LNCAP (cell line): ENCODE measurements at regions not wholly inside any gene's neighbourhood (a gene's known extent, or its start where the extent isn't known, plus 50 kb on each side); places are given as distances from the start of the nearest gene placed in this dataset.

ENCODE experiments used
- TF ChIP-seq, protein P1 (sequence below): fragments of 450-650 bp; IDR thresholded peaks from 2 replicates; pipeline ENCODE4 v1.5.1; 2017; ENCODE audit warnings: mild to moderate bottlenecking

DNA sequence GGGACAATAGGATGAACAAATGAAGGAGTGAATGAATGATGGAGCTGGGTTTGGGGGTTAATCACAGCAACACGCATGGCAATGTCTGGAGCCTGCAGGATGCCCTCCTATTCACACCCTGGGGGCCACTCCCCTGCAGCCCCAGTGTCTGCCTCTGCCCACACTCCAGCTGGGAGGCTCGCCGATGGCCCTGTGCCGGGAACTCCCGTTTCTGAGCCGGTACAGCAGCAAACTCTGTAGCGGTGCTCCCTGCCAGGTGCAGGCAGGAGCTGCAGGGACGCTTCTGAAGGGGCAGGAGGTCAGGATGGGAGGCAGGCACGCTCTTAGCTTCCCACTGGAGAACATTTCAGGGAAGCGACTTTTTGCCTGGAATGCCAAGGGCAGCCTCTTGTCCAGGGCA is 55.4 kb upstream of the NCOR2 start:
- TF ChIP-seq, protein P1, sequence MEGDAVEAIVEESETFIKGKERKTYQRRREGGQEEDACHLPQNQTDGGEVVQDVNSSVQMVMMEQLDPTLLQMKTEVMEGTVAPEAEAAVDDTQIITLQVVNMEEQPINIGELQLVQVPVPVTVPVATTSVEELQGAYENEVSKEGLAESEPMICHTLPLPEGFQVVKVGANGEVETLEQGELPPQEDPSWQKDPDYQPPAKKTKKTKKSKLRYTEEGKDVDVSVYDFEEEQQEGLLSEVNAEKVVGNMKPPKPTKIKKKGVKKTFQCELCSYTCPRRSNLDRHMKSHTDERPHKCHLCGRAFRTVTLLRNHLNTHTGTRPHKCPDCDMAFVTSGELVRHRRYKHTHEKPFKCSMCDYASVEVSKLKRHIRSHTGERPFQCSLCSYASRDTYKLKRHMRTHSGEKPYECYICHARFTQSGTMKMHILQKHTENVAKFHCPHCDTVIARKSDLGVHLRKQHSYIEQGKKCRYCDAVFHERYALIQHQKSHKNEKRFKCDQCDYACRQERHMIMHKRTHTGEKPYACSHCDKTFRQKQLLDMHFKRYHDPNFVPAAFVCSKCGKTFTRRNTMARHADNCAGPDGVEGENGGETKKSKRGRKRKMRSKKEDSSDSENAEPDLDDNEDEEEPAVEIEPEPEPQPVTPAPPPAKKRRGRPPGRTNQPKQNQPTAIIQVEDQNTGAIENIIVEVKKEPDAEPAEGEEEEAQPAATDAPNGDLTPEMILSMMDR, result no peak

- TF ChIP-seq, protein P1, result no peak
Observed at GRCh38 chr12:124622331-124622730, 54.9 kb upstream of the NCOR2 start.

DNA sequence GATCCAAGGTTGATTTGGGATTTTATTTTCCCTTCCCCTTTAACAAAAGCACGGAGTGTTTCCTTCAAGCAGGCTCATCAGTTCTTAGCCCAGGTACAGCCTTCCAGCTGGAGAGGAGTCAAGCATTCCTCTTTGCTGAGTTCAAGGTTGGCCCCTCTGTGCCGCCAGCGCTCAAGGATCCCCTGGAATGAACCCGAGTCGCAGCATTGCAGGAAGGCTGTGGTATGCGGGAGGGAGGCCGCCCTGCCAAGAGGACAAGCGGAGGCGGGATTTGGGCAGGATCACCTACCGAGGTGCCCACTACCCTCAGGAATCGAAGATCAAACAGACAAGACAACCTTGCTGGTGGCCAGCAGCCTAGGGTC is 53.9 kb upstream of the NCOR2 start:
- TF ChIP-seq, protein P1, result no peak

- TF ChIP-seq, protein P1, result no peak
Observed at GRCh38 chr12:124620606-124621295, 53.3 kb upstream of the NCOR2 start.

DNA sequence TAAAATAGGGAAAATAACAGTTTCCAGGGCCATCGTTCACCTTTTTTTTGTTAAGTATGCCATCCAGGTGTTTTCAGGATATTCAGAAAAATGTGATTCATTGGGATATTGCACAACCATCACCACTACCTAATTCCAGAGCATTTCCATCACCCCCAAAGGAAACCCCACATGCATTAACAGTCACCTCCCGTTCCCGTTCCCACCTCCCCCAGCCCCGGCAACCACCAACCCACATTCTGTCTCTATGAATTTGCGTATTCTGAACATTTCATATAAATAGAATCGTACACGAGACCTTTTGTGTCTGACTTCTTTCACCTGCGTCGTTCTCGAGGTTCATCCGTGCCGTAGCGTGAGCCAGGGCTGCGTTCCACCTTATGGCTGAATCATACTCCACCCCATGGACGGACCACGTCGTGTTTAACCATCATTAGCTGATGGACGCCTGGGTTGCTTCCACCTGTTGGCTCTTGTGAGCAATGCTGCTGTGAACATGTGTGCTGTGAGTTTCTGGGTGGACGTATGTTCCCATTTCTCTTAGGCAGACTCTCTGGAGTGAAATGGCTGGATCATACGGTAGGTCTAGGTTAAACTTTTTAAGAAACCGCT is 51.0 kb upstream of the NCOR2 start:
- TF ChIP-seq, protein P1, result no peak

GRCh38 chr12:124617615-124618014 is 50.2 kb upstream of the NCOR2 start:
- TF ChIP-seq, protein P1, result no peak
